Astrocyte (in vitro differentiated cells and primary cell): ENCODE measurements at regions not wholly inside any gene's neighbourhood (a gene's known extent, or its start where the extent isn't known, plus 50 kb on each side); places are given as distances from the start of the nearest gene placed in this dataset.

ENCODE experiments used
- DNase-seq: peaks from one replicate; pipeline ENCODE4 v3.0.0-alpha.2; 2010; ENCODE audit warnings: low read depth
- FAIRE-seq: peaks from 2 replicates; lab custom pipeline; 2011; peaks lifted over from hg19 to GRCh38; lab: Jason Lieb, UNC
- H2AFZ ChIP-seq: 2 replicates; pipeline ENCODE4 v1.6.0; 2012; ENCODE audit warnings: low read depth, low read length, inconsistent platforms
- H3K27ac ChIP-seq: 2 replicates; pipeline ENCODE4 v1.5.1; 2011; ENCODE audit warnings: low read depth, low read length, inconsistent platforms
- H3K27me3 ChIP-seq: 2 replicates; pipeline ENCODE4 v1.6.0; 2011; ENCODE audit warnings: low read length, inconsistent platforms; ENCODE audit not compliant: insufficient read depth
- H3K36me3 ChIP-seq: 2 replicates; pipeline ENCODE4 v1.5.1; 2011; ENCODE audit warnings: low read length, inconsistent platforms; ENCODE audit not compliant: insufficient read depth
- H3K4me1 ChIP-seq: 2 replicates; pipeline ENCODE4 v1.5.1; 2011; ENCODE audit warnings: low read length, inconsistent platforms; ENCODE audit not compliant: insufficient read depth
- H3K4me2 ChIP-seq: 2 replicates; pipeline ENCODE4 v1.6.0; 2012; ENCODE audit warnings: low read length, inconsistent platforms
- H3K4me3 ChIP-seq: 2 replicates; pipeline ENCODE4 v1.5.1; 2011; ENCODE audit warnings: low read depth, mild to moderate bottlenecking, low read length, inconsistent platforms; ENCODE audit not compliant: insufficient read depth
- H3K79me2 ChIP-seq: 2 replicates; pipeline ENCODE4 v1.6.0; 2012; ENCODE audit warnings: mild to moderate bottlenecking, low read length, inconsistent platforms; ENCODE audit not compliant: insufficient read depth
- H3K9ac ChIP-seq: 2 replicates; pipeline ENCODE4 v1.6.0; 2012; ENCODE audit warnings: mild to moderate bottlenecking, low read length, inconsistent platforms
- H3K9me3 ChIP-seq: 2 replicates; pipeline ENCODE4 v1.5.1; 2012; ENCODE audit warnings: low read depth, mild to moderate bottlenecking, low read length, inconsistent platforms; ENCODE audit not compliant: insufficient read depth
- H4K20me1 ChIP-seq: 2 replicates; pipeline ENCODE4 v1.6.0; 2012; ENCODE audit warnings: low read length, inconsistent platforms; ENCODE audit not compliant: insufficient read depth
- H3K27ac Mint-ChIP-seq: one replicate; pipeline ENCODE4 v1.8.0; 2021; ENCODE audit warnings: mild to moderate bottlenecking, mixed read lengths; ENCODE audit not compliant: unreplicated experiment
- H3K27me3 Mint-ChIP-seq: one replicate; pipeline ENCODE4 v1.8.0; 2021; ENCODE audit warnings: low read depth, mixed read lengths; ENCODE audit not compliant: unreplicated experiment
- H3K36me3 Mint-ChIP-seq: one replicate; pipeline ENCODE4 v1.8.0; 2021; ENCODE audit warnings: low read depth, mixed read lengths; ENCODE audit not compliant: unreplicated experiment
- H3K4me1 Mint-ChIP-seq: one replicate; pipeline ENCODE4 v1.8.0; 2021; ENCODE audit warnings: low read depth, mixed read lengths; ENCODE audit not compliant: unreplicated experiment
- H3K4me3 Mint-ChIP-seq: one replicate; pipeline ENCODE4 v1.8.0; 2021; ENCODE audit warnings: mild to moderate bottlenecking, moderate library complexity, mixed read lengths; ENCODE audit not compliant: unreplicated experiment
- H3K9me3 Mint-ChIP-seq: one replicate; pipeline ENCODE4 v1.8.0; 2021; ENCODE audit warnings: mild to moderate bottlenecking, mixed read lengths; ENCODE audit not compliant: unreplicated experiment
- EZH2 ChIP-seq: IDR thresholded peaks from 2 replicates; pipeline ENCODE4 v1.6.1; 2012; ENCODE audit warnings: mild to moderate bottlenecking, low read length, inconsistent platforms; ENCODE audit not compliant: insufficient read depth
- TF ChIP-seq, protein P1 (sequence below): IDR thresholded peaks from 2 replicates; pipeline ENCODE4 v1.5.1; 2011; ENCODE audit warnings: low read depth, mild to moderate bottlenecking, inconsistent platforms, low read length, moderate library complexity; ENCODE audit not compliant: insufficient read depth

DNA sequence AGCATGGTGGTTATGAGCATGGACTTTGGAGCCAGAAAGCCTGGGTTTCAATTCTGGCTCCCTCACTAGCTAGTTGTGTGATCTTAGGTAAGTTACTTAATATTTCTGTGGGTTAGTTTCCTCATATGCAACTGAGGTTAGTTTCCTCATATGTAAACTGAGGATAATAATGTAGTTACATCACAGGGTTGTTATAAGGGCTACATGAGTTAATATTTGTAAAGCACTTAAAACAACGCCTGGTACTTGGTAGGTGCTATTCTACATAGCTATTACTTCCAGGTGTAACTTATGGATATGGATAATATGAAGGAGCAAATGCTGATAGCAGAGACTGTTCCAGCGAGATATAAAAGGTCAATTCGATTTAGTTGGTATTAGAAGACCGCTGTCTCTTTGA is 69.4 kb upstream of the POU5F2 start:
- no peaks in the 10 kb centered on the region for H3K4me1 ChIP-seq
- no peak overlapping the region for H3K4me3 ChIP-seq
- no peak overlapping the region for H3K4me2 ChIP-seq
- Mint-ChIP-seq H3K4me1 (no peaks in the 10 kb centered on the region), H3K4me3 (no peak overlapping the region), H3K9me3 (no peaks in the 10 kb centered on the region), H3K27me3 (peaks cover 2% of the 10 kb centered on the region), H3K36me3 (no peaks in the 10 kb centered on the region), H3K27ac (no peak overlapping the region)
- no peak overlapping the region for H2AFZ ChIP-seq
- no peak overlapping the region for H3K27ac ChIP-seq
- H3K9me3 ChIP-seq, result no peaks in the 10 kb centered on the region
- no peaks in the 10 kb centered on the region for H4K20me1 ChIP-seq
- TF ChIP-seq, protein P1, sequence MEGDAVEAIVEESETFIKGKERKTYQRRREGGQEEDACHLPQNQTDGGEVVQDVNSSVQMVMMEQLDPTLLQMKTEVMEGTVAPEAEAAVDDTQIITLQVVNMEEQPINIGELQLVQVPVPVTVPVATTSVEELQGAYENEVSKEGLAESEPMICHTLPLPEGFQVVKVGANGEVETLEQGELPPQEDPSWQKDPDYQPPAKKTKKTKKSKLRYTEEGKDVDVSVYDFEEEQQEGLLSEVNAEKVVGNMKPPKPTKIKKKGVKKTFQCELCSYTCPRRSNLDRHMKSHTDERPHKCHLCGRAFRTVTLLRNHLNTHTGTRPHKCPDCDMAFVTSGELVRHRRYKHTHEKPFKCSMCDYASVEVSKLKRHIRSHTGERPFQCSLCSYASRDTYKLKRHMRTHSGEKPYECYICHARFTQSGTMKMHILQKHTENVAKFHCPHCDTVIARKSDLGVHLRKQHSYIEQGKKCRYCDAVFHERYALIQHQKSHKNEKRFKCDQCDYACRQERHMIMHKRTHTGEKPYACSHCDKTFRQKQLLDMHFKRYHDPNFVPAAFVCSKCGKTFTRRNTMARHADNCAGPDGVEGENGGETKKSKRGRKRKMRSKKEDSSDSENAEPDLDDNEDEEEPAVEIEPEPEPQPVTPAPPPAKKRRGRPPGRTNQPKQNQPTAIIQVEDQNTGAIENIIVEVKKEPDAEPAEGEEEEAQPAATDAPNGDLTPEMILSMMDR, result no peak
- no peak for TF ChIP-seq EZH2
- H3K27me3 ChIP-seq, result no peaks in the 10 kb centered on the region
- no peak for FAIRE-seq
- no peaks in the 10 kb centered on the region for H3K36me3 ChIP-seq
- no peak overlapping the region for H3K9ac ChIP-seq
- DNase-seq, result no peak
- no peaks in the 10 kb centered on the region for H3K79me2 ChIP-seq

- Histone ChIP-seq H3K4me1 (no peaks in the 10 kb centered on the region), H2AFZ (no peak overlapping the region), H3K9me3 (no peaks in the 10 kb centered on the region), H3K27ac (no peak overlapping the region), H3K4me2 (no peak overlapping the region), H3K36me3 (no peaks in the 10 kb centered on the region), H3K9ac (no peak overlapping the region), H4K20me1 (no peaks in the 10 kb centered on the region), H3K4me3 (no peak overlapping the region), H3K79me2 (no peaks in the 10 kb centered on the region), H3K27me3 (no peaks in the 10 kb centered on the region)
- TF ChIP-seq, protein P1, result no peak
- TF ChIP-seq EZH2, result no peak
- Mint-ChIP-seq H3K4me3 (no peak overlapping the region), H3K9me3 (no peaks in the 10 kb centered on the region), H3K36me3 (no peaks in the 10 kb centered on the region), H3K4me1 (no peaks in the 10 kb centered on the region), H3K27ac (no peak overlapping the region), H3K27me3 (peaks cover 2% of the 10 kb centered on the region)
- FAIRE-seq, result no peak
- no peak for DNase-seq
Measured at GRCh38 chr5:93809430-93809829, 68.0 kb upstream of the POU5F2 start.

DNA sequence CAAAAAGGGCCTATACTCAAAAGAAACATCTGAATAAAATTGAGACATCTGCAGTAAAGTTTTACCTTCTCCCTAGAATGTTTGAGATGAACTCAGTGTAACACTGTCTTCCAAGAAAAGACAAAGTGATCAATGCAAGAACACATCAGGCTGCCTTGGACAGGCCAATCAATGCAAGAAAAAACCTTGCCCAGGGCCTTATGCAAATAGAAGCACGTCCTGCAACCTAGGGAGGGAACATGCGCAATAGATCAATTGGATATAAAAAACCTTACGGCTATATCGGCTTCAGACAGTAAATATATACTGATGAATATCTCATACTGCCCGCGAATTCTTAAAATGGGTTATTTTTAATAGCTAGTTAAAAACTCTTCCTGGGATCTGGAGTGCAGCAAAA is 66.4 kb upstream of the POU5F2 start:
- Mint-ChIP-seq H3K27me3 (peaks cover 2% of the 10 kb centered on the region), H3K36me3 (no peaks in the 10 kb centered on the region), H3K4me3 (no peak overlapping the region), H3K9me3 (no peaks in the 10 kb centered on the region), H3K27ac (no peak overlapping the region), H3K4me1 (no peaks in the 10 kb centered on the region)
- no peaks in the 10 kb centered on the region for H3K79me2 ChIP-seq
- TF ChIP-seq, protein P1, result no peak
- TF ChIP-seq EZH2, result no peak
- no peaks in the 10 kb centered on the region for H3K27me3 ChIP-seq
- H3K9ac ChIP-seq, result no peak overlapping the region
- DNase-seq (no peak), FAIRE-seq (no peak)
- no peaks in the 10 kb centered on the region for H3K4me1 ChIP-seq
- no peak overlapping the region for H2AFZ ChIP-seq
- H4K20me1 ChIP-seq, result no peaks in the 10 kb centered on the region
- H3K27ac ChIP-seq, result no peak overlapping the region
- H3K4me2 ChIP-seq, result no peak overlapping the region
- no peak overlapping the region for H3K4me3 ChIP-seq
- no peaks in the 10 kb centered on the region for H3K9me3 ChIP-seq
- no peaks in the 10 kb centered on the region for H3K36me3 ChIP-seq
